MM.1S (cell line): ENCODE measurements at regions not wholly inside any gene's neighbourhood (a gene's known extent, or its start where the extent isn't known, plus 50 kb on each side); places are given as distances from the start of the nearest gene placed in this dataset.

Experiments
- DNase-seq: peaks from one replicate; pipeline ENCODE4 v3.0.0-alpha.2; 2015
- H2AFZ ChIP-seq: fragments of 300-600 bp; sonication (generic); 2 replicates; pipeline ENCODE4 v1.6.0; 2016; ENCODE audit warnings: antibody characterized with exemption, low read length
- H3F3A ChIP-seq: fragments of 300-600 bp; sonication (generic); 2 replicates; pipeline ENCODE4 v1.6.1; 2016; ENCODE audit warnings: mild to moderate bottlenecking, antibody characterized with exemption, low read length, moderate library complexity, mixed read lengths; ENCODE audit not compliant: insufficient read depth
- H3K27ac ChIP-seq: fragments of 300-600 bp; sonication (generic); 2 replicates; pipeline ENCODE4 v1.5.1; 2016; ENCODE audit warnings: mild to moderate bottlenecking, low read length
- H3K27me3 ChIP-seq: fragments of 300-600 bp; sonication (generic); replicated peaks from 2 replicates; pipeline ENCODE4 v1.6.0; 2016; ENCODE audit warnings: low read length; ENCODE audit not compliant: insufficient read depth
- H3K36me3 ChIP-seq: fragments of 300-600 bp; sonication (generic); replicated peaks from 2 replicates; pipeline ENCODE4 v1.6.1; 2016; ENCODE audit warnings: mild to moderate bottlenecking, low read length, mixed read lengths; ENCODE audit not compliant: insufficient read depth
- H3K4me1 ChIP-seq: fragments of 300-600 bp; sonication (generic); 2 replicates; pipeline ENCODE4 v1.6.1; 2016; ENCODE audit warnings: low read length, mixed read lengths
- H3K4me2 ChIP-seq: fragments of 300-600 bp; sonication (generic); 2 replicates; pipeline ENCODE4 v1.6.0; 2016; ENCODE audit warnings: low read depth, low read length
- H3K4me3 ChIP-seq: fragments of 300-600 bp; sonication (generic); 2 replicates; pipeline ENCODE4 v1.5.1; 2016; ENCODE audit warnings: low read length, mixed read lengths
- H3K79me2 ChIP-seq: fragments of 300-600 bp; sonication (generic); 2 replicates; pipeline ENCODE4 v1.6.1; 2016; ENCODE audit warnings: mixed run types, low read length, mixed read lengths
- H3K9ac ChIP-seq: fragments of 300-600 bp; sonication (generic); 2 replicates; pipeline ENCODE4 v1.6.1; 2016; ENCODE audit warnings: low read length, mixed read lengths
- H3K9me2 ChIP-seq: fragments of 300-600 bp; sonication (generic); replicated peaks from 2 replicates; pipeline ENCODE4 v1.6.1; 2016; ENCODE audit warnings: mild to moderate bottlenecking, low read length, mixed read lengths; ENCODE audit not compliant: insufficient read depth
- H3K9me3 ChIP-seq: fragments of 300-600 bp; sonication (generic); replicated peaks from 2 replicates; pipeline ENCODE4 v1.6.1; 2016; ENCODE audit warnings: mild to moderate bottlenecking, low read length, mixed read lengths; ENCODE audit not compliant: insufficient read depth
- H4K20me1 ChIP-seq: fragments of 300-600 bp; sonication (generic); 2 replicates; pipeline ENCODE4 v1.6.1; 2016; ENCODE audit warnings: mild to moderate bottlenecking, low read length, moderate library complexity, mixed read lengths; ENCODE audit not compliant: insufficient read depth
- CTCF ChIP-seq: fragments of 300-600 bp; sonication (generic); IDR thresholded peaks from 2 replicates; pipeline ENCODE4 v1.5.1; 2016; ENCODE audit warnings: antibody characterized with exemption, low read length, mixed read lengths
- EZH2 ChIP-seq: fragments of 300-600 bp; sonication (generic); optimal IDR thresholded peaks from 2 replicates; pipeline ENCODE3; 2017; ENCODE audit warnings: low read depth, mild to moderate bottlenecking, antibody characterized with exemption, low read length, mixed read lengths
- EZH2phosphoT487 ChIP-seq: fragments of 300-600 bp; sonication (generic); IDR thresholded peaks from 2 replicates; pipeline ENCODE4 v1.6.1; 2018; ENCODE audit warnings: antibody characterized with exemption, low read length

GRCh38 chr3:81308306-81308705 lies 453.1 kb downstream of the GBE1 start:
- no peak overlapping the region for H3K9ac ChIP-seq

GRCh38 chr3:81307221-81307620 lies 454.2 kb downstream of the GBE1 start:
- Histone ChIP-seq H3K4me1 (no peaks in the 10 kb centered on the region), H3K4me2 (no peak overlapping the region), H3K9me3 (no peaks in the 10 kb centered on the region), H3K27me3 (no peaks in the 10 kb centered on the region), H3K36me3 (no peaks in the 10 kb centered on the region), H3K9me2 (no peaks in the 10 kb centered on the region), H3K79me2 (no peaks in the 10 kb centered on the region), H2AFZ (no peak overlapping the region), H3F3A (no peaks in the 10 kb centered on the region), H3K4me3 (no peak overlapping the region), H4K20me1 (no peaks in the 10 kb centered on the region), H3K9ac (no peak overlapping the region), H3K27ac (no peak overlapping the region)
- no peak for DNase-seq
- TF ChIP-seq CTCF = no peak
- TF ChIP-seq EZH2phosphoT487 = no peak
- no peak for TF ChIP-seq EZH2

More at GRCh38 chr3:81308306-81308705, 453.1 kb downstream of the GBE1 start:
- H3F3A ChIP-seq = no peaks in the 10 kb centered on the region
- no peaks in the 10 kb centered on the region for H3K27me3 ChIP-seq
- no peaks in the 10 kb centered on the region for H3K9me3 ChIP-seq
- TF ChIP-seq EZH2 = no peak
- TF ChIP-seq EZH2phosphoT487 = no peak
- no peak for TF ChIP-seq CTCF
- H3K4me1 ChIP-seq = no peaks in the 10 kb centered on the region
- no peaks in the 10 kb centered on the region for H4K20me1 ChIP-seq
- H2AFZ ChIP-seq = no peak overlapping the region
- H3K36me3 ChIP-seq = no peaks in the 10 kb centered on the region
- H3K4me3 ChIP-seq = no peak overlapping the region
- H3K27ac ChIP-seq = no peak overlapping the region
- H3K79me2 ChIP-seq = no peaks in the 10 kb centered on the region
- H3K9me2 ChIP-seq = no peaks in the 10 kb centered on the region
- DNase-seq = no peak
- H3K4me2 ChIP-seq = no peak overlapping the region

- no peaks in the 10 kb centered on the region for H3F3A ChIP-seq
- H3K9ac ChIP-seq = no peak overlapping the region
- H3K4me3 ChIP-seq = no peak overlapping the region
- H3K79me2 ChIP-seq = no peaks in the 10 kb centered on the region
- no peaks in the 10 kb centered on the region for H4K20me1 ChIP-seq
- no peaks in the 10 kb centered on the region for H3K9me2 ChIP-seq
- no peak for DNase-seq
- TF ChIP-seq CTCF (no peak), EZH2phosphoT487 (no peak), EZH2 (no peak)
- no peaks in the 10 kb centered on the region for H3K9me3 ChIP-seq
- no peaks in the 10 kb centered on the region for H3K36me3 ChIP-seq
- no peak overlapping the region for H3K27ac ChIP-seq
- no peak overlapping the region for H2AFZ ChIP-seq
- H3K27me3 ChIP-seq = no peaks in the 10 kb centered on the region
- no peak overlapping the region for H3K4me2 ChIP-seq
- H3K4me1 ChIP-seq = no peaks in the 10 kb centered on the region
Measured at GRCh38 chr3:81303321-81303720, 458.1 kb downstream of the GBE1 start.

- Histone ChIP-seq H3K36me3 (no peaks in the 10 kb centered on the region), H3F3A (no peaks in the 10 kb centered on the region), H3K9me3 (no peaks in the 10 kb centered on the region), H3K4me2 (no peak overlapping the region), H3K4me3 (no peak overlapping the region), H4K20me1 (no peaks in the 10 kb centered on the region), H3K4me1 (no peaks in the 10 kb centered on the region), H3K27me3 (no peaks in the 10 kb centered on the region), H3K9me2 (no peaks in the 10 kb centered on the region), H3K79me2 (no peaks in the 10 kb centered on the region), H3K27ac (no peak overlapping the region), H2AFZ (no peak overlapping the region), H3K9ac (no peak overlapping the region)
- TF ChIP-seq EZH2 = no peak
- TF ChIP-seq CTCF = peak; percentile 55
- DNase-seq = peak; percentile 40
Measured at GRCh38 chr3:81302045-81302444, 459.4 kb downstream of the GBE1 start.
